Skeletal muscle cell (primary cell): ENCODE measurements at regions not wholly inside any gene's neighbourhood (a gene's known extent, or its start where the extent isn't known, plus 50 kb on each side); places are given as distances from the start of the nearest gene placed in this dataset.

Experiments used
- DNase-seq: peaks from one replicate; pipeline ENCODE4 v3.0.0-alpha.2; 2010; ENCODE audit warnings: low read depth
- H3K4me3 ChIP-seq: 2 replicates; pipeline ENCODE4 v1.5.1; 2011; ENCODE audit warnings: low read depth, mild to moderate bottlenecking, control low read depth, low read length, moderate library complexity

GRCh38 chr15:98025237-98025636, 64.7 kb downstream of the ARRDC4 start:
- DNase-seq: no peak
- no peak overlapping the region for H3K4me3 ChIP-seq

GRCh38 chr15:98034731-98035130, 74.2 kb downstream of the ARRDC4 start:
- no peak overlapping the region for H3K4me3 ChIP-seq
- DNase-seq: no peak

DNA sequence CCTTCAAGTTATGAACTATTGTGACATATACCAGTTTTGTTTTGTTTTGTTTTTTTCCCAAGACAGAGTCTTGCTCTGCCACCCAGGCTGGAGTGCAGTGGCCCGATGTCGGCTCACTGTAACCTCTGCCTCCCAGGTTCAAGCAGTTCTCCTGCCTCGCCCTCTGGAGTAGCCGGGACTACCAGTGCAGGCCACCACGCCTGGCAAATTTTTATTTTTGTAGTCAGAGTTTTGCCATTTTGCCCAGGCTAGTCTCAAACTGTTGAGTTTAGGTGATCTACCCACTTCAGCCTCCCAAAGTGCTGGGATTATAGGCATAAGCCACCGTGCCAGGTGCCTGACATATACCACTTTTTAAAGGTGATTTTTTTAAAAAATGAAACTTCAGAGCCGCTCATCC, 74.6 kb downstream of the ARRDC4 start:
- no peak for DNase-seq
- H3K4me3 ChIP-seq: no peak overlapping the region

DNA sequence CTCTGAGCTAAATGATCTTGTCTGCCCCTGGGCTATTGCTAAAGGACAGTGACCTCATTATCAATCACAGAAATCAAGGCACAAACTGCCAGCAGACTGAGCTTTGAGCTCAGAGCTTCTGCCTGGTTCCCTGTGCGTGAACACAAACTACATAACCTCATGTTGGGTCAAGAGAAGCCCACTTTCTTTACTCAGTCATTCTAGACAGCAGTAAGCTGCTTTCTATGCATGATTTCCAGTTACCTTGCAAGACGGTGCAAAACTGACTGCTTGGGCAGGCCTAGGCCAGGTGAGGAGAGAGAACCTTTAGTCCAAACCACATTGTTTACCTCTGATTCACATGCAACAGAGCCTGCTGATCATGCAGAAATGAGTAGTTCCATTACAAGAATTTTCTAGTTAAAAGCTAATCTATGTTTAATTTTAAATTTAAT, 75.1 kb downstream of the ARRDC4 start:
- no peak for DNase-seq
- H3K4me3 ChIP-seq: no peak overlapping the region

- no peak overlapping the region for H3K4me3 ChIP-seq
- DNase-seq: peak; percentile 8
Observed at GRCh38 chr15:98039596-98039995, 79.1 kb downstream of the ARRDC4 start.

- DNase-seq: no peak
Observed at GRCh38 chr15:98040146-98040545, 79.6 kb downstream of the ARRDC4 start.

DNA sequence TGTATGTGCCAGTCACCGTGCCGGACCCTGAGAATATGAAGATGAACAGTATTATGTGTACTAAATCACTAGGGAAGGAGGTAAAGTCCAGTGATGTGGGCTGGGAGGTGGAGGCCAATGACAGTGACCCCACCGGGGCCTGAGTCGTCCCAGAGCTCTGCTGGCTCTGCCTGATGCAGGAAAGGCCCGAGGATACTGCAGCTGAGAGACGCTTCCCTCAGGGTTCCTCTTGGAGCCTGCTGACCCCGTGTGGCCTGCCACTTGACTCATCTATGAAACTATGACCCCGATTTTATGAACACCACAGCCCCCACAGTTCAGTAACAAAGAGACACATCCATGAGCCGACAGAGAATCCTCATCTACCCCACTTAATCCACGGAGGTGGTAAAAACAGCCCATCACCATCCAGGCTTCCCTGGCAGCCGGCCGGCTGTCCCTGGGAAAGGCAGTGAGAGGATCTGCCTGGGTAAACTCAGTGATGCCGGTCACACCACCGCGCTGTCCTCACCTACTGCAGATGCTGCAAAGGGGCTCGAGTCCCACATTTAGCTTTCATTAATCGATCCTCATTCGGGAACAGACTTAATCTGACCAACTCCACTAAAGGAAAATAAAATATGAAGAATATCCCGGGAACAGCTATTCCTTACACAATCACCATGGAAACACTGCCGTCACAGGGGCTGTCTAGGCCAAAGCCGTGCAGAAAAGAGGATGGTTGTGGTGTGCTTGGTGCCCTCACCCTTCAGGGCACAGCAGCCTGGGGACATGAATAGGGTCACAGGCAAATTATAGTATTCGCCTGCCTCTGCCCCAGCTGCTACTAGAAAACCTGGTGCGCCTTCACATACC, 82.9 kb downstream of the ARRDC4 start:
- DNase-seq: no peak
- no peak overlapping the region for H3K4me3 ChIP-seq

More at GRCh38 chr15:98040146-98040545, 79.6 kb downstream of the ARRDC4 start:
- H3K4me3 ChIP-seq: no peak overlapping the region

- H3K4me3 ChIP-seq: no peak overlapping the region
- DNase-seq: no peak
Observed at GRCh38 chr15:98051734-98052133, 91.2 kb downstream of the ARRDC4 start.

GRCh38 chr15:98057453-98057852, 97.0 kb downstream of the ARRDC4 start:
- DNase-seq: no peak
- no peak overlapping the region for H3K4me3 ChIP-seq

GRCh38 chr15:98062869-98063268, 102.4 kb downstream of the ARRDC4 start:
- no peak for DNase-seq
- no peak overlapping the region for H3K4me3 ChIP-seq

DNA sequence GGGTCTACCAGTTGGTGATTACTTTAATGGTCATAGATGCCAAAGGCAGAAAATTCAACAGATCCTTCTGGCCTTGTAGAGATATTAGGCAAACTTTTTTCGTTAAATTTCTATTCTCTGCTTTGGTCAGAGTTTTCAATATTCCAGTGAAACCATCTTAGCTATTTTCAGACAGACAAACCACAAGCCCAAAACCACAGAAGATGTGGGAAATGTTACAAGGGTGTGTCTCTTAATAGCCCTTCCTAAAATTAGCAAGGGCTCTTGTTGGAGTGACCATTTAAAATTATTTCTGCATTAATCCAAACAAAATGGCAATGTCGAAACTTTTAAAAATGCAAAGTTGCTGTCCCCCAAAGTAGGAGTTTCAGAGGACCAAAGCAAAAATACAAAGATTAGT, 102.8 kb downstream of the ARRDC4 start:
- DNase-seq: no peak
- H3K4me3 ChIP-seq: no peak overlapping the region

- no peak for DNase-seq
- no peak overlapping the region for H3K4me3 ChIP-seq
Observed at GRCh38 chr15:98063871-98064270, 103.4 kb downstream of the ARRDC4 start.

DNA sequence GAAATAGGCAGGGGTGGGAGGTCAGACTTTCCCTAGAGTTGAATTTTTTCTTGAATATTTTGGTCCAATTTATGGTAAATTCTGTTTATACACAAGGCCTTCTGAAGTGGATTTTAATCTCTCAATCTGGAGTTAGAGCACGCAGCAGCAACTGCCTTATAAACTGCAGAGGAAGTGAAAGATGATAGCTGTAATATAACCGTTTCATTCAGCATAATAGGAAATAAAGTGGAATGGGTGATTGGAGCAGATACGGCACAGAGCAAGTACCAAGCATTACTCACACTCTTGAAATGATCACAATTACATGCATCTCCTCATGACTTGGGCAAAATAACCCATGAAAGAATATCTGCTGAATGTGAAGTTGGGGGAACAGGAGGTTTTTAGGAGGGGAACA, 106.8 kb downstream of the ARRDC4 start:
- no peak overlapping the region for H3K4me3 ChIP-seq
- DNase-seq: no peak

DNA sequence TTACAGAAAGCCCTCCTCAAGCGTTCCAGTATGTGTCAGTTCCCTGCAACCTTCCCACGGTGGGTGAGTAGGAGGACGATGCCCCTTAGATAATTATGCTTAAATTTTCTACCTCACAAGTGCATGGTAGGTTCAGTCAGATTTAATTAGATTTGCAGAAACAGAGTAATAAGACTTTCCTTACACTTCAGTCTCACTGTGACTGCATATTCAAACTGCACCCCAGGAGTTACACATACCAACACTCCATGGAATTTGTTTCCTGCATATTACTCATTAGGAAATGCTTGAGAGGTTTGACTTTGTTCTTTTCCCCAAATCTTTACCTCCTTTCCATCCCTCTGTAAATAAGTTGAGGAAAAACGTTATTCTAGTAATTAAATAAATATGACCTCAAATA, 108.8 kb downstream of the ARRDC4 start:
- no peak overlapping the region for H3K4me3 ChIP-seq
- no peak for DNase-seq

DNA sequence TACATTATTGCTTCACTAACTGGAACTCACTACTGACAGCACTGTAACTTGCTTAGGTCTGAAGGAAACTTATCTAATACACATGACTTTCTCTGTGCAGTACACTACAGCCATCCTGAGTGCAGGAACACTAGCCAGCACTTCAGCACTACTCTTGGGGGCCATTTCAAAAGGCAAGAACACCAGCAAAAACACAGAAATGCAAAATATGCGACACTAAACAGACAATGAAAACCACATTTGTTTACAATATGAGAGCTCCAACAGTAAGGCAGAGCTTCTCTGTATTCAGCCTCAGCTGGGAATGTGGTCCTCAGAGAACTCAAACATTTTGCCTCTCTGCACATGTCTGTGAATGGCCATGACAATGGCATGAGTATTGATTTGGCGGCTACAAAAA, 109.6 kb downstream of the ARRDC4 start:
- no peak for DNase-seq

DNA sequence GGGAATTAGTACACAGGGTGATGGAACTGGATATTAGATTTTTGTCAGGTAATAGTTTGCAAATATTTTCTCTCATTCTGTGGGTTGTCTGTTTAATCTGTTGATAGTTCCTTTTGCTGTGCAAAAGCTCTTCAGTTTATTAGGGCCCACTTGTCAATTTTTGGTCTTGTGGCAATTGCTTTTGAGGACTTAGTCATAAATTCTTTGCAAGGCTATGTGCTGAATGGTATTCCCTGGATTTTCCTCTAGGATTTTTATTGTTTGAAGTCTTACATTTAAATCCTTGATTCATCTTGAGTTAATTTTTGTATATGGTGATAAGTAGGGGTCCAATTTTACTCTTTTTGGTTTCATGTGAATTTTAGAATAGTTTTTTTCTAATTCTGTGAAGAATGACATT, 111.3 kb downstream of the ARRDC4 start:
- H3K4me3 ChIP-seq: no peak overlapping the region
- DNase-seq: no peak

More for the DNA sequence above, 109.6 kb downstream of the ARRDC4 start:
- no peak overlapping the region for H3K4me3 ChIP-seq

DNA sequence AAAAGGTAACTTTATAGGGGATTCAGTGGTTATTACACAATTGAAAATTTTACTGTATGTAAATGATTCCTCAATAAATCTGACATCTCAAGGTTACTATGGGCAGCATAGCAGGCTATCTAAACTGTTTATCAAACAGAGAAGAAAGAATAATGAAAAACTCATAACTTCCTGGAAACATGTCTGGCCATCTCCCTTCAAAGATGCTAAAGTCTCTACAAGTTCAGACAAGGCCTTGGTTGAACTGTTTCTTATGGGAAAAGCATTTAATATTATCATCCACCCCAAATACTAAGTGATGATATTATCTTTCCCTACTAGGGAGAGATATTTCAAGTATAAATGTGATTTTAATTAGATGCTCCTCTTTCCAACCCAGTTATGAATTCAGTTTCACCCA, 114.9 kb downstream of the ARRDC4 start:
- H3K4me3 ChIP-seq: no peak overlapping the region
- DNase-seq: no peak

DNA sequence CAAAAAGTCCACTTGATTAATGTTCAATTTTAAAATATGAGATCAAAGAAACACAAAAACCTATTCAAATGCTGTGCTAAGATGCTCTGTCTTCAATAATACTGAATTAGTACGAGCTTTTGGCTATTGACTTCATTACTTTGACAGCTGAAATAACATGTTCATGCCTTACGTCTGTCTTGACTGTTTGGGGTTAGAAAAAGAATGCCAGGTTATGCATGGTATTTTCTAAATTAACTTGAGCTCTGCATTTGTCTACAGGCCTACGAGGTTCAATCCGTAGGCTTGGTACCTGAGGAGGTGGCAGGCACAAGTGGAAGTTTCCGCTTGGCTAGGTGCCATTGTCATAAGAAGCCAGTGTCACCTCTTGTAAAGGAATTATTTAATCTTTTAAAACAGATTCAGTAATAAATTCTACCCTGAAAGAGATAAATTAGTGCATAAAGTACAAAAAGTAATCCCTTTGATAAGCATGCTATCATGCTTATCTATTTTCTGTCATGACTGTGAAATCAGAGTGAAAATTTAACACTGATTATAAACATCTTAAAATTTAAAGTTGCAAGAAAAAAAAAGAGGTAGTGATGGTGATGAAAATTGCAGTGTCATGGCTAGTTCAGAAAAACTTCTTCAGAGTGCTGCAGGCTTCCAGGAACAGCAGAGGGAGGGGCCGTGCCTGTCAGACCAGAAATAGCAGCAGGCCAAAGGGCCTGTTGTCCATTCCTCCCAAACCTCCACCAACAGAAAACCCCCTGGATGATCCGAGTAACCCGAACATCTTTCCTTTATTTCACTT, 115.7 kb downstream of the ARRDC4 start:
- no peak overlapping the region for H3K4me3 ChIP-seq
- DNase-seq: no peak

DNA sequence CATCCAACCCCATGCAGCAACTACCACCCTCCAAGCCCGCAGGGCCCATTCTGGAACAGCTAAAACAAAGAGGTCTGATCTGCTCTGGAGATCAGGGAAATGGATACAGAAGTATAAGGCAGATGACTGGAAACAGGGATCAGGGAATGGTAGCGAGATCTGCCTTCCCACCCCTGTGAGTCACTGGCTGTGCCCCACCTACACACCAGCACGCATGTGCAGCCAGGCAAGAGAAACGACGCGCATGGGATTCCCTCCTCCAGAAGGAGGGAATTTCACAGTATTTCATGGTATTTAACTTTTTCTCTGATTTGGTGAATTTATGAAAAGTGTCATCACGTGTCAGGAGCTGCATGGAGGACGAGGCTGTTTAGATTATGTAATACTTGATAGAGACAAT, 116.7 kb downstream of the ARRDC4 start:
- H3K4me3 ChIP-seq: no peak overlapping the region
- DNase-seq: no peak

- no peak overlapping the region for H3K4me3 ChIP-seq
- DNase-seq: no peak
Observed at GRCh38 chr15:98080791-98081190, 120.3 kb downstream of the ARRDC4 start.
